Hematopoietic multipotent progenitor cell treated with erythropoietin and hydrocortisone succinate and interleukin-3 and kit ligand, for 4 days (in vitro differentiated cells): ENCODE measurements at regions not wholly inside any gene's neighbourhood (a gene's known extent, or its start where the extent isn't known, plus 50 kb on each side); places are given as distances from the start of the nearest gene placed in this dataset.

Experiments used
- DNase-seq: peaks from one replicate; pipeline ENCODE4 v3.0.0-alpha.2; 2015

GRCh38 chr15:37794947-37795346, 139.5 kb upstream of the TMCO5A start:
- DNase-seq = no peak

- DNase-seq = no peak
Observed at GRCh38 chr15:37801529-37801928, 132.9 kb upstream of the TMCO5A start.

GRCh38 chr15:37806808-37807207, 127.6 kb upstream of the TMCO5A start:
- DNase-seq = no peak

GRCh38 chr15:37810381-37810780, 124.1 kb upstream of the TMCO5A start:
- DNase-seq = no peak

GRCh38 chr15:37813306-37813705, 121.1 kb upstream of the TMCO5A start:
- no peak for DNase-seq

GRCh38 chr15:37814847-37815515, 119.5 kb upstream of the TMCO5A start:
- no peak for DNase-seq

- DNase-seq = no peak
Observed at GRCh38 chr15:37818152-37818677, 116.2 kb upstream of the TMCO5A start.

GRCh38 chr15:37819191-37819590, 115.2 kb upstream of the TMCO5A start:
- DNase-seq = no peak

- DNase-seq = no peak
Observed at GRCh38 chr15:37820380-37821128, 113.9 kb upstream of the TMCO5A start.

- DNase-seq = no peak
Observed at GRCh38 chr15:37823601-37824275, 110.7 kb upstream of the TMCO5A start.

GRCh38 chr15:37824717-37825382, 109.6 kb upstream of the TMCO5A start:
- peak; percentile 73 for DNase-seq

- DNase-seq = no peak
Observed at GRCh38 chr15:37837276-37837675, 97.2 kb upstream of the TMCO5A start.

GRCh38 chr15:37847776-37848175, 86.7 kb upstream of the TMCO5A start:
- no peak for DNase-seq

GRCh38 chr15:37856109-37856508, 78.3 kb upstream of the TMCO5A start:
- DNase-seq = no peak

GRCh38 chr15:37860896-37861295, 73.5 kb upstream of the TMCO5A start:
- no peak for DNase-seq

- no peak for DNase-seq
Observed at GRCh38 chr15:37865687-37866086, 68.8 kb upstream of the TMCO5A start.

GRCh38 chr15:37870711-37871110, 63.7 kb upstream of the TMCO5A start:
- no peak for DNase-seq

GRCh38 chr15:37872661-37873060, 61.8 kb upstream of the TMCO5A start:
- no peak for DNase-seq

- DNase-seq = no peak
Observed at GRCh38 chr15:37873336-37873735, 61.1 kb upstream of the TMCO5A start.

- no peak for DNase-seq
Observed at GRCh38 chr15:37876900-37877299, 57.5 kb upstream of the TMCO5A start.

GRCh38 chr15:37877851-37878741, 56.3 kb upstream of the TMCO5A start:
- DNase-seq = no peak
